ENCODE measurements at regions not wholly inside any gene's neighbourhood (a gene's known extent, or its start where the extent isn't known, plus 50 kb on each side); places are given as distances from the start of the nearest gene placed in this dataset.

- no peak for DNase-seq (ENCODE audit: extremely low read depth in 1 of 2, low read depth in 1 of 2)
Measured at GRCh38 chr20:21583486-21584168, 69.8 kb upstream of the NKX2-2 start.

- no peak for DNase-seq (ENCODE audit: extremely low read depth in 1 of 2, low read depth in 1 of 2)
Measured at GRCh38 chr20:21577551-21577950, 63.7 kb upstream of the NKX2-2 start.

GRCh38 chr20:21575981-21576740, 62.3 kb upstream of the NKX2-2 start:
- DNase-seq (ENCODE audit: extremely low read depth in 1 of 2, low read depth in 1 of 2) = no peak

- DNase-seq (ENCODE audit: extremely low read depth in 1 of 2, low read depth in 1 of 2) = no peak
Measured at GRCh38 chr20:21575167-21575566, 61.3 kb upstream of the NKX2-2 start.

GRCh38 chr20:21574443-21574842, 60.6 kb upstream of the NKX2-2 start:
- DNase-seq (ENCODE audit: extremely low read depth in 1 of 2, low read depth in 1 of 2) = no peak

GRCh38 chr20:21573259-21573658, 59.4 kb upstream of the NKX2-2 start:
- no peak for DNase-seq (ENCODE audit: extremely low read depth in 1 of 2, low read depth in 1 of 2)

GRCh38 chr20:21571841-21572690, 58.2 kb upstream of the NKX2-2 start:
- no peak for DNase-seq (ENCODE audit: extremely low read depth in 1 of 2, low read depth in 1 of 2)

- DNase-seq (ENCODE audit: extremely low read depth in 1 of 2, low read depth in 1 of 2) = no peak
Measured at GRCh38 chr20:21570285-21570992, 56.6 kb upstream of the NKX2-2 start.

GRCh38 chr20:21569586-21569985, 55.7 kb upstream of the NKX2-2 start:
- no peak for DNase-seq (ENCODE audit: extremely low read depth in 1 of 2, low read depth in 1 of 2)

GRCh38 chr20:21564127-21564773, 50.4 kb upstream of the NKX2-2 start:
- no peak for DNase-seq (ENCODE audit: extremely low read depth in 1 of 2, low read depth in 1 of 2)
